SIG-M5 treated with dmso at 0.1 percent for 504 hours (cell line): ENCODE measurements at regions not wholly inside any gene's neighbourhood (a gene's known extent, or its start where the extent isn't known, plus 50 kb on each side); places are given as distances from the start of the nearest gene placed in this dataset.
"Not testable (repeated sequence)": the region's sequence is repeated elsewhere in the genome, so short reads cannot be mapped to it uniquely, and the experiment has no call there.

Experiments used
- DNase-seq: peaks from one replicate; lab custom pipeline; 2025; ENCODE audit not compliant: unreplicated experiment; lab: John Stamatoyannopoulos, UW

- no peak for DNase-seq
These were observed 114.9 kb upstream of the SLCO6A1 start for GRCh38 chr5:102613661-102614060.

DNA sequence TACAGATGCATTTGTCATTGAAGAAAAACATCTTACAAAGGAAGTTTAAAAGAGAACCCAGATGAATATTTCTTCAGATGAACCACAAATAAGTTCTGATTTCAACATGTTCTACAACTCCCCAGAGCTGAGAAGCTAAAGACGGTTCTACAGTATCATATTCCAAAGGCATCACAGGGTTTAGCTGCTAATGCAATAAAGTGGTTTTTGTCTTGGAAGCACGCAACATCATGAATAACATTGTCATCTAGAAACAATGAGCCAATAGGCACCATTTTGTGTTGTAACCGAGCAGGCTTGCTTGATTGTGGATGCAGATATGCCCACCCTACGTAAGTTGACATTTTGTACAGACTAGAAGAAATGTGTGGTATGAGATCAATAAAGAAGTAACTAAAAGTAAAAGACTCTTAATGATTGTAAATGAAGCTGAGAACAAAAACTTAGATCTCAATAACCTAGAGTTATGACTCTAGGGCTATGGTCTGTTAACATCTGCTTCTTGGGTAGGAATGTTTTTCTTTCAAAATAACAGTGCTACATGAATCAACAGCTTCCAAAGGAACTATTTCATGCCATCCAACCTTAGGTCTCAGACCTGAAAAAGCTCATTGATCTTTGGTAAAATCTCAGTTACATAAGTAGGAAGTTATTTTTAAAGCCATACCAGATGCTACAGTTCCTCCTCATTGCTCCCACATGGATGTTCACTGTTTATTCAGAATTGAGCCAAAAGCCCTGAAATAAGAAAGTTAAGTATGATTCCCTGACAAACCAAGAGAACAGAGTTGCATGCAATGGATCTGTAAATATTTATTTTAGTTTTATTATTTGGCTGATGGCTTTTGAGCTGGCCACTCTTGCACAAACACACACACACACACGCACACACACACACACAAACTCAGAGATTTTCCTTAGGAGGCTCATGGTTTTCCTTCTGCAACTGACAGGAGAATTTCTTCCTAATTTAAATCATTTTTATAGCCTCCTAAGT lies 118.7 kb upstream of the SLCO6A1 start:
- DNase-seq: no peak

GRCh38 chr5:102622262-102622661 lies 123.5 kb upstream of the SLCO6A1 start:
- peak; percentile 49 for DNase-seq

GRCh38 chr5:102623329-102624065 lies 124.7 kb upstream of the SLCO6A1 start:
- DNase-seq: no peak

- DNase-seq: no peak
These were observed 125.6 kb upstream of the SLCO6A1 start for GRCh38 chr5:102624405-102624804.

DNA sequence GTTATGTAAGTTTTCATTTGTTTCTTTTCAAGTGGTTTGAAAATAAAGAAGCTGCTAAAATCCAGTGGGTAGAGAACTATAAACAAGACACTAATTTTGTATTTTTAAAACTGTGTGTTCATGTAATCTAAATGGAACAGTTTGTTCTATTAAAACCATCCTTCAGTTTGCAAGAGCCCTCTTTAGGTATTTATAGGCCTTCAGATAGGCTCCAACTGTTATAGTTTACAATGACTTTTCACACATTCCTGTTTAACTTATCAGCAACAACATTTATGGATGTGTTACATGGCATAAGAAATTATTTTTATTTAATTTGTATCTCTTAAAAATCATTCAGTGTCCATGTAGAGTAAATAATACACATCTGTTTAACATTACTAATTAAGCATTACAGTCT lies 126.7 kb upstream of the SLCO6A1 start:
- DNase-seq: no peak

GRCh38 chr5:102625928-102626327 lies 127.1 kb upstream of the SLCO6A1 start:
- DNase-seq: no peak

DNA sequence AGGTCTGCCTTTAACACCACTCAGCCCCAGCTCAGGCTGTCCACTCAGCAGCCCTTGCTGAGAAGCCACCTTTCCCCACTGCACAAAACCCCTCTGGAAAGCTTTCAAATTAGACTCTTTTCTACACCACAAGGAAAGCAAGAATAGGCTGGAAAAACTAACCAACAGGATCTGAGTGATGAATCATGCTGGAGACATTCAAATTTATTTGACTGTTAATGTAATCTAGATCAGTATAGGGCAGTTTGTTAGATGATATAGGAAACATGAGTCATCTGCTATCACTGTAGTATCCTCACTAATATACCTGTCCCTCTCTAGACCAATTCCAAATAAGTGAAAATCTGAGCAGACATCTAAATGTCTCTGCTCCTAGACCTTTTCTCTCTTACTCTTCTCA lies 127.8 kb upstream of the PAM start:
- no peak for DNase-seq

DNA sequence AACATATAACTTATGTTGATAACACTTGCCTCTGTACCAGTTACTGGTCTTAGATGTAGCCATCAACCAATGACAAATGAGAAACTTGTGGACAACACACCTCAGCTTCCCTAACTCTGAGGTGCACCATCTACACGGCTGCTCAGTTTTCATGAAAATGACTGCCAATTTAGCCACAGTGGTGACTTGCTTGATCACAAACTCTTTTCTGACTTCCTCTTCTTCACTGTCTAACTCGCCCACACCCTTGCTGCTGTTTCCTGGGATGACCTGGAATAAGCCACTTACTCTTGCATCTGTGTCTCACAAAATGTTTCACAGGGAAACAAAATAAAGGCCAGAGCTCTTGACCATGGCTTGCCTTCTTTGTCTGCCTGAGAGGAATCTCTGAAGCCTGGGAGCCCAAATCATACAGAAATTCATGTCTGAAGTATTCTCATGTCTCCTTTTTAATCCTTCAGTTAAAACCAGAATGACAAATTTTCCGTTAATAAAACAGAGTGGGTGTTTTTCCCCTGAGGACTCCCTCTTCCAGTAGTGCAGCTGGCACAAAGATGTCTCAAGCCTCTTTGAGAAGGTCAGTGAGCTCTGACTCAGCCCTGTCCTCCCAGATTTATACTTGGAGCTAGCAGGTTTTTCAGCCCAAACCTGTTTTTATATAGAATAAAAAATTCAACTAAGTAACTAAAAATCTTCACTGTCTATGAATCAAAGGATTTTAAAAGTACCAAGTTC lies 126.5 kb upstream of the PAM start:
- peak; percentile 16 for DNase-seq

DNA sequence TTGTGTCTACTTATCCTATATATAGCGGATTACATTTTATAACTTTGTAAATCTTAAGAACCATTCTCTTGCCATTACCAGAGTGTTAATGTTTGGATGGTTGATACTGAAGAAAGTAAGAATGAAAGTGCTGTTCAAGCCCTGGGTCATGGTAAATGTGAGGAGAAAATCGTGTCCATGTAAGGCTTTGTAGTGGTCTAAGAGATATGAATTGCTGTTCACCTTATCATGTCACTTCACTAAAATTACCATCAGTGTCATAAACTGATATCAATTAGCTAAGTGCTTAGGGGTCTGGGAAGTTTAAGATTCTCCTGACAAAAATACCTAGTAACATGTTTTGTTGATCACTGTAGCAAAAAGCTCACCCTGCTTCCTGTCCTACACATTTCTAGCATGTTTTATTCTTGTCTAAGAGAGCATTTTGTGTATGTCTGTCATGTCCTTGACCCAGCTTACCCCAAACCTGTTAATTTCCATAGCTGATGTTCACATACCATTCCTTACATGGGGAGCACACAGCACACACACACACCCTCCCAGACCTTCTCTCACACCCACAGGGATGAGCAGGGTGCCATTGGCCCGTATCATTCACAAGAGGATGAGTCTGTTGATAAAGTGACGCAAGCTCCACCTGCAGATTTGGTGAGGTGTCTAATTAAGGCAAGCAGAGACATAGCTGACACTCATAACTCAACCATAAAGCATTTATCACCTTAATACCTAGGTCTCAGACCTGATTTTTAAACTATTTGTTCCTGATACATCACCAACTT lies 125.1 kb upstream of the PAM start:
- DNase-seq: no peak

- DNase-seq: not testable (repeated sequence)
These were observed 119.7 kb upstream of the PAM start for GRCh38 chr5:102635399-102635798.

GRCh38 chr5:102638316-102638715 lies 116.8 kb upstream of the PAM start:
- no peak for DNase-seq

DNA sequence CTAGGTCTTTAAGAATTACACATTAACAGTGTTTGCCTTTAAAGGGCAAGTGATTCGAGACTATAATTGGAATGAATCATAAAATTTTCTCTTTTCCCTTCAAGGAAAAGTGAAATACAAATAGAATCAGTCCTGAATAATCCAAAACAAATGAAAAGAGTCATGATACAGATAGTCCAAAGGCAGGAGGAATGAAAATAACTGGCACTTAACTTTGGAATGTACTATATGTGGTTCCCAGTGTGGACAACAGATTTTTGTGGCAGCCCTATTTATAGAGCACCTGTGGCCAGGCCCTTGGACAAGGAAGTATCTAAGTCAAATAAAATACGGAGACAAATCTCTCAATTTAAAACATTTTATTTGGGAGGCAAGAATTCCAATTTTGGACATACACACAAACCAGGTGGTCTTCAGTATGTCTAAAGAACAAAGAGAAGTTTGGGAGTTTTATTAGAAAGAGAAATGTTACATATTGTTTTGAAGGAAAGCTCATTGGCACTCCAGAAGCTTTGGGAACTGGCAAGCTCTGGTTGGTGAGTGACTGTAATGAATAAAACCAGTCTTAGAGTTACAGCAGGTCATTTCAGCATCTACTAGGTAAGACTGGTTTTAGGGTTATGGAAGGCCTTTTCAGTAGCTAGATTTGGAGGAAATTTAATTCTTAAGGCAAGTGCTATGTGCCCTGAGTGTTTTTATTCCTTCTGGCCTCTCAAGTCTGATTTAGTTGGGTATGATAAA lies 116.0 kb upstream of the PAM start:
- no peak for DNase-seq

DNA sequence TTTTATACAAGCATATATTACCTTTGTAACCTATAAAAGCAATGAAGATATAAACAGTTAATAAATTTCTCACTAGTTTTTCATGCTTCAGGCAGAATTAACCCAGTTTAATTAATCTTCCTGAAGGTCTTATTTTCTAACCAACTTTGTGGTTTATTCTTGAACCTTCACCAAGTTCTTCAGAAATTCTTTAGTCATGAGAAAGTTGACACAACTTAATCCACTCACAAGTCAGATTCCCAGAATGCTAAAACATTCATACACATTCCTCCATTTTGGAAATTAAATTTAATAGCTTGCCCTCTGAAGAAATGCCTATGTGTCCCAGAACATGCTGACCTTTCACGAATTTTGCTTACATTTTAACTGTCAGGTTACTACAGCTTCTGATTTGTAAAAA lies 105.4 kb upstream of the PAM start:
- DNase-seq: no peak

GRCh38 chr5:102651466-102651865 lies 103.6 kb upstream of the PAM start:
- no peak for DNase-seq

DNA sequence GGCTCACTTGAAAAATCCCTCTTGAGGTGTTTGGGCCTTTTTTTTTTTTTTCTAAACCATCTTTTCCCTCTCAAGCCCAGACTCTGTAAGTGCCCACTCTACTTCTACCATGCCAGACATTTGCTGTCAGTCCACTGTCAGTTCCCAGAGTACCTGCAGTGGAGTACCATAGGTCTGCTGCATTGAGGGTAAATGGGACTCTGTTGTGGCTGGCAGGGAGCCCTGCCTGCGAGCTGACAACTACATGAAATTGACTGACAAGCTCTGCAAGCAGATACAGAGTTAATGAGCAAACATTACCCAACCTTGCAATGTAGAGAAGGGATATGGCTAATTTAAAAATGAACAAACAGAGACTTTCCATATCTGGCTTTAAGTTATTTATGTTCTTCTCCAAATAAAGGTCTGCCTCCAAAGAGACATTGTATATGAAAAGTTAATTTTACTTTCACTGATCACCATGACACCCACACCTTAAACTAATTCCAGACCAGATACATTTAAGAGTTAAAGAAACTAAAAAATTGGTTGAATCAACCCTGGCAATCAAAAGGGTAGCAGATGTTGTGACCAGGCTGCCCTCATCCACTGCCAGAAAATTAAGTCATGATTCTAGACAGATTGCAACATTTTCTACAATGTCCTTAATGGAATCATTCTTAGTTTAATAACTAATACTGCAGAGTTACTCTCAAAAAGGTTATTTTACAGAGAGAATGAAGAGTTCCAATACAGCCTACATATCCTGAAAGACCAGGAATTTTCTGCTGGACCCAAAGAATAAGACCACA lies 100.4 kb upstream of the PAM start:
- DNase-seq: no peak

GRCh38 chr5:102659151-102659550 lies 96.0 kb upstream of the PAM start:
- DNase-seq: no peak

GRCh38 chr5:102660111-102660510 lies 95.0 kb upstream of the PAM start:
- no peak for DNase-seq
